Karpas-422 (cell line): ENCODE measurements at regions not wholly inside any gene's neighbourhood (a gene's known extent, or its start where the extent isn't known, plus 50 kb on each side); places are given as distances from the start of the nearest gene placed in this dataset.

Experiments used
- DNase-seq: peaks from one replicate; pipeline ENCODE4 v3.0.0-alpha.2; 2015
- H2AFZ ChIP-seq: fragments of 200-600 bp; sonication (generic); 2 replicates; pipeline ENCODE4 v1.6.1; 2014; ENCODE audit warnings: antibody characterized with exemption, low read length, mixed read lengths
- H3K27ac ChIP-seq: fragments of 200-600 bp; sonication (generic); 2 replicates; pipeline ENCODE4 v1.5.1; 2014; ENCODE audit warnings: mild to moderate bottlenecking, low read length, moderate library complexity
- H3K27me3 ChIP-seq: fragments of 200-600 bp; sonication (generic); 2 replicates; pipeline ENCODE4 v1.6.1; 2014; ENCODE audit warnings: low read length, mixed read lengths
- H3K36me3 ChIP-seq: fragments of 200-600 bp; sonication (generic); 2 replicates; pipeline ENCODE4 v1.6.1; 2014; ENCODE audit warnings: low read length, mixed read lengths; ENCODE audit not compliant: insufficient read depth
- H3K4me1 ChIP-seq: fragments of 200-600 bp; sonication (generic); 2 replicates; pipeline ENCODE4 v1.6.1; 2014; ENCODE audit warnings: mild to moderate bottlenecking, low read length, mixed read lengths
- H3K4me2 ChIP-seq: fragments of 200-600 bp; sonication (generic); 2 replicates; pipeline ENCODE4 v1.6.1; 2014; ENCODE audit warnings: low read length, low read depth, mild to moderate bottlenecking; ENCODE audit not compliant: poor library complexity, severe bottlenecking
- H3K4me3 ChIP-seq: fragments of 200-600 bp; sonication (generic); 2 replicates; pipeline ENCODE4 v1.5.1; 2014; ENCODE audit warnings: mild to moderate bottlenecking, antibody characterized with exemption, low read length, mixed read lengths
- H3K79me2 ChIP-seq: fragments of 200-600 bp; sonication (generic); 2 replicates; pipeline ENCODE4 v1.6.1; 2014; ENCODE audit warnings: mild to moderate bottlenecking, low read length, mixed read lengths
- H3K9ac ChIP-seq: fragments of 200-600 bp; sonication (generic); 2 replicates; pipeline ENCODE4 v1.6.0; 2014; ENCODE audit warnings: low read length
- H3K9me2 ChIP-seq: fragments of 200-600 bp; sonication (generic), shearing (Covaris generic); replicated peaks from 2 replicates; pipeline ENCODE4 v1.6.0; 2014; ENCODE audit warnings: mild to moderate bottlenecking, low read length, moderate library complexity; ENCODE audit not compliant: insufficient read depth
- H3K9me3 ChIP-seq: fragments of 300-700, 200-600 bp; sonication (generic); 2 replicates; pipeline ENCODE4 v1.6.1; 2014; ENCODE audit warnings: low read length, mixed read lengths
- H4K20me1 ChIP-seq: fragments of 200-600 bp; sonication (generic); 2 replicates; pipeline ENCODE4 v1.6.1; 2014; ENCODE audit warnings: mild to moderate bottlenecking, antibody characterized with exemption, low read length, low read depth; ENCODE audit not compliant: insufficient read depth

GRCh38 chr1:4330805-4331766, 323.3 kb upstream of the AJAP1 start:
- H3K9me2 ChIP-seq = no peaks in the 10 kb centered on the region
- no peaks in the 10 kb centered on the region for H4K20me1 ChIP-seq
- H3K27me3 ChIP-seq = no peaks in the 10 kb centered on the region
- no peak overlapping the region for H3K4me3 ChIP-seq
- no peak overlapping the region for H3K4me2 ChIP-seq
- no peak for DNase-seq
- no peak overlapping the region for H3K9ac ChIP-seq
- no peak overlapping the region for H3K27ac ChIP-seq
- no peak overlapping the region for H2AFZ ChIP-seq
- no peaks in the 10 kb centered on the region for H3K9me3 ChIP-seq
- H3K79me2 ChIP-seq = no peaks in the 10 kb centered on the region
- no peaks in the 10 kb centered on the region for H3K36me3 ChIP-seq
- no peaks in the 10 kb centered on the region for H3K4me1 ChIP-seq

DNA sequence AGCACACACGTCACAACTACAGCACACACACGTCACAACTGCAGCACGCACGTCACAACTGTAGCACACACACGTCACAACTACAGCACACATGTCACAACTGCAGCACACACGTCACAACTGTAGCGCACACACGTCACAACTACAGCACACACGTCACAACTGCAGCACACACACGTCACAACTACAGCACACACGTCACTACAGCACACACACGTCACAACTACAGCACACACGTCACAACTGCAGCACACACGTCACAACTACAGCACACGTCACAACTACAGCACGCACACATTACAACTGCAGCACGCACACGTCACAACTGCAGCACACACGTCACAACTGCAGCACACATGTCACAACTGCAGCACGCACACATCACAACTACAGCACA, 322.6 kb upstream of the AJAP1 start:
- Histone ChIP-seq H3K9ac (no peak overlapping the region), H3K4me2 (no peak overlapping the region), H3K36me3 (no peaks in the 10 kb centered on the region), H3K79me2 (no peaks in the 10 kb centered on the region), H3K9me3 (no peaks in the 10 kb centered on the region), H3K27me3 (no peaks in the 10 kb centered on the region), H3K9me2 (no peaks in the 10 kb centered on the region), H2AFZ (no peak overlapping the region), H4K20me1 (no peaks in the 10 kb centered on the region), H3K4me1 (no peaks in the 10 kb centered on the region), H3K27ac (no peak overlapping the region), H3K4me3 (no peak overlapping the region)
- DNase-seq = no peak

DNA sequence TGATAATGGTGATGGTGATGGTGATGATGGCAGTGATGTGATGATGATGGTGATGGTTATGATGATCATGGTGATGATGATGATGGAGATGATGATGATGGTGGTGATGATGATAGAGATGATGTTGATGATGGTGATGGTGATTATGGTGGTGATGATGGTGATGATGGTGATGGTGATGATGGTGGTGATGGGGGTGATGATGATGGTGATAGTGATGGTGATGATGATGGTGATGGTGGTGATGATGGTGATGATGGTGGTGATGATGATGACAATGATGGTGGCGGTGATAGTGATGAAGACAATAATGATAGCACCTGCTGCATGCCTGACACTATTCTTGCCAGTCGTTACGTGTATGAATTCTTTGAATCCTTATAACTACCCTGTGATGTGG, 317.9 kb upstream of the AJAP1 start:
- no peak overlapping the region for H3K4me2 ChIP-seq

GRCh38 chr1:4341421-4341820, 313.0 kb upstream of the AJAP1 start:
- Histone ChIP-seq H3K4me3 (no peak overlapping the region), H3K9me3 (no peaks in the 10 kb centered on the region), H3K9ac (no peak overlapping the region), H3K4me2 (no peak overlapping the region), H3K36me3 (no peaks in the 10 kb centered on the region), H4K20me1 (no peaks in the 10 kb centered on the region), H2AFZ (no peak overlapping the region), H3K4me1 (peaks cover 13% of the 10 kb centered on the region), H3K79me2 (no peaks in the 10 kb centered on the region), H3K27ac (no peak overlapping the region), H3K9me2 (no peaks in the 10 kb centered on the region), H3K27me3 (no peaks in the 10 kb centered on the region)
- no peak for DNase-seq

More for the DNA sequence above, 317.9 kb upstream of the AJAP1 start:
- Histone ChIP-seq H3K27me3 (no peaks in the 10 kb centered on the region), H3K4me3 (no peak overlapping the region), H3K79me2 (no peaks in the 10 kb centered on the region), H3K36me3 (no peaks in the 10 kb centered on the region), H3K9me2 (no peaks in the 10 kb centered on the region), H3K4me1 (no peaks in the 10 kb centered on the region), H2AFZ (no peak overlapping the region), H3K9me3 (no peaks in the 10 kb centered on the region), H3K9ac (no peak overlapping the region), H3K27ac (no peak overlapping the region), H4K20me1 (no peaks in the 10 kb centered on the region)
- no peak for DNase-seq

- H4K20me1 ChIP-seq = no peaks in the 10 kb centered on the region
- peak overlapping the region; percentile 51 for H3K9ac ChIP-seq
- H3K9me2 ChIP-seq = no peaks in the 10 kb centered on the region
- no peak overlapping the region; the same call in 1 of the 2 replicates for H3K27ac ChIP-seq
- DNase-seq = peak; percentile 78
- peaks cover 13% of the 10 kb centered on the region for H3K4me1 ChIP-seq
- H3K79me2 ChIP-seq = no peaks in the 10 kb centered on the region
- H3K36me3 ChIP-seq = no peaks in the 10 kb centered on the region
- H3K4me3 ChIP-seq = 0 out of 2 replicates have a peak overlapping the region, but pooled peaks have one; percentile 9
- peak overlapping the region; percentile 33; the same call in 1 of the 2 replicates for H2AFZ ChIP-seq
- no peaks in the 10 kb centered on the region for H3K9me3 ChIP-seq
- H3K4me2 ChIP-seq = peak overlapping the region; percentile 32
- H3K27me3 ChIP-seq = no peaks in the 10 kb centered on the region
Observed at GRCh38 chr1:4344065-4344732, 310.2 kb upstream of the AJAP1 start.

- DNase-seq = no peak
- no peak overlapping the region for H3K4me3 ChIP-seq
- no peaks in the 10 kb centered on the region for H4K20me1 ChIP-seq
- no peak overlapping the region for H3K4me2 ChIP-seq
- no peaks in the 10 kb centered on the region for H3K27me3 ChIP-seq
- H3K36me3 ChIP-seq = no peaks in the 10 kb centered on the region
- H3K27ac ChIP-seq = no peak overlapping the region
- peaks cover 13% of the 10 kb centered on the region for H3K4me1 ChIP-seq
- no peak overlapping the region for H3K9ac ChIP-seq
- no peak overlapping the region for H2AFZ ChIP-seq
- H3K79me2 ChIP-seq = no peaks in the 10 kb centered on the region
- H3K9me3 ChIP-seq = no peaks in the 10 kb centered on the region
- H3K9me2 ChIP-seq = no peaks in the 10 kb centered on the region
Observed at GRCh38 chr1:4345094-4345493, 309.3 kb upstream of the AJAP1 start.

DNA sequence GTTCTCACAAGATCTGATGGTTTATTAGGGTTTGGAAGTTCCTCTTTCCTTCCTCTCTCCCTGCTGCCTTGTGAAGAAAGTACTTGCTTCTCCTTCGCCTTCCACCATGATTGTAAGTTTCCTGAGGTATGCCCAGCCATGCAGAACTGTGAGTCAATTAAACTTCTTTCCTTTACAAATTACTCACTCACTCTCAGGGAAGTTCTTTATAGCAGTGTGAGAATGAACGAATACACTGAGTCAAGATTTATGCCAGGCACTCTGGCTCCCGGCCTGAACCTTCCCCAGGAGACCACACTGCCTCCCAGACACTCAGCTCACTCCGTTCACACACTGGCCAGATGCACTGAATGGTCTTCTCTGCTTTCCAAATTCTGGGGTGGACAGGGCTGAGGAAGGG, 308.3 kb upstream of the AJAP1 start:
- Histone ChIP-seq H2AFZ (no peak overlapping the region), H3K27ac (no peak overlapping the region), H3K9me3 (no peaks in the 10 kb centered on the region), H3K4me2 (no peak overlapping the region), H3K27me3 (no peaks in the 10 kb centered on the region), H3K79me2 (no peaks in the 10 kb centered on the region), H3K4me1 (peaks cover 13% of the 10 kb centered on the region), H3K4me3 (no peak overlapping the region), H4K20me1 (no peaks in the 10 kb centered on the region), H3K9ac (no peak overlapping the region), H3K9me2 (no peaks in the 10 kb centered on the region), H3K36me3 (no peaks in the 10 kb centered on the region)
- no peak for DNase-seq

DNA sequence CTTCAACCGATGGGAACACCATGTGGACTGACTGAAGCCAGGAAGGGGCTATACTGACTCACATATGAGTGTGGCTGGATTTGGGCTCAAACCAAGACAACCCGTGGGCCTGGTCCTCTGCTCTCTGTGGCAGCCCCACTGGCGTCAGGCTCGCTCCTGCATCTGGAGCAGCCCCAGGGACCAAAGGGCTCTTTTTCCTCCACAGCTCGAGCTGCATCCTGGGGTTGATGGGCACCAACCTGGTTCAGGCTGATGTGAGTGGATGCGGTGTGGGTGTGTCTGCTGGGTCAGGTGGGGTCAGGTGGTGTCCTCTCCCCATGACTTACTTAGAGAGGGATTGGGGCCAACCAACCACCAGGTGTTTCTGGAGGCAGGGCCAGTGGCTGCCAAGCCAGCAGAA, 303.0 kb upstream of the AJAP1 start:
- DNase-seq = no peak
- no peaks in the 10 kb centered on the region for H3K4me1 ChIP-seq
- H3K36me3 ChIP-seq = no peaks in the 10 kb centered on the region
- H3K27ac ChIP-seq = no peak overlapping the region
- no peaks in the 10 kb centered on the region for H3K9me3 ChIP-seq
- H3K79me2 ChIP-seq = no peaks in the 10 kb centered on the region
- H4K20me1 ChIP-seq = no peaks in the 10 kb centered on the region
- no peak overlapping the region for H2AFZ ChIP-seq
- no peaks in the 10 kb centered on the region for H3K9me2 ChIP-seq
- H3K27me3 ChIP-seq = no peaks in the 10 kb centered on the region
- H3K4me2 ChIP-seq = no peak overlapping the region
- no peak overlapping the region for H3K9ac ChIP-seq
- no peak overlapping the region for H3K4me3 ChIP-seq
